ENCODE measurements at regions not wholly inside any gene's neighbourhood (a gene's known extent, or its start where the extent isn't known, plus 50 kb on each side); places are given as distances from the start of the nearest gene placed in this dataset.

GRCh38 chr7:50197549-50197948, 104.5 kb upstream of the ZPBP start:
- TF ChIP-seq CTCF (IDR thresholded peaks at IDR 0.05) (no peak), EZH2 (IDR thresholded peaks at IDR 0.05; ENCODE audit: borderline replicate concordance, insufficient read depth, low read depth, low read length, poor library complexity, severe bottlenecking) (no peak)

All from B cell (primary cell).